Loucy (cell line): ENCODE measurements at regions not wholly inside any gene's neighbourhood (a gene's known extent, or its start where the extent isn't known, plus 50 kb on each side); places are given as distances from the start of the nearest gene placed in this dataset.

Experiments
- H2AFZ ChIP-seq: fragments of 200-600 bp; sonication (generic); 2 replicates; pipeline ENCODE4 v1.6.0; 2016; ENCODE audit warnings: antibody characterized with exemption, mild to moderate bottlenecking, low read length, moderate library complexity
- H3F3A ChIP-seq: fragments of 200-600 bp; 2 replicates; pipeline ENCODE4 v1.6.0; 2016; ENCODE audit warnings: antibody characterized with exemption, low read depth, mild to moderate bottlenecking
- H3K27me3 ChIP-seq: fragments of 200-600 bp; sonication (generic); 2 replicates; pipeline ENCODE4 v1.6.1; 2014; ENCODE audit warnings: low read length, mild to moderate bottlenecking; ENCODE audit not compliant: insufficient read depth, poor library complexity, severe bottlenecking
- H3K36me3 ChIP-seq: fragments of 200-600 bp; sonication (generic); 2 replicates; pipeline ENCODE4 v1.6.1; 2016; ENCODE audit warnings: low read length; ENCODE audit not compliant: insufficient read depth
- H3K4me1 ChIP-seq: fragments of 200-600 bp; sonication (generic); 2 replicates; pipeline ENCODE4 v1.5.1; 2014; ENCODE audit warnings: low read length, mild to moderate bottlenecking; ENCODE audit not compliant: insufficient read depth, poor library complexity, severe bottlenecking
- H3K4me2 ChIP-seq: fragments of 200-600 bp; sonication (generic); 2 replicates; pipeline ENCODE4 v1.6.0; 2014; ENCODE audit warnings: antibody characterized with exemption, low read length, low read depth, mild to moderate bottlenecking; ENCODE audit not compliant: poor library complexity, severe bottlenecking
- H3K4me3 ChIP-seq: fragments of 200-600 bp; sonication (generic); 2 replicates; pipeline ENCODE4 v1.5.1; 2014; ENCODE audit warnings: low read length, mild to moderate bottlenecking, mixed read lengths; ENCODE audit not compliant: poor library complexity, severe bottlenecking
- H3K79me2 ChIP-seq: fragments of 200-600 bp; sonication (generic); 2 replicates; pipeline ENCODE4 v1.6.1; 2014; ENCODE audit warnings: low read length; ENCODE audit not compliant: insufficient read depth
- H3K9ac ChIP-seq: fragments of 200-600 bp; sonication (generic); 2 replicates; pipeline ENCODE4 v1.6.0; 2014; ENCODE audit warnings: mild to moderate bottlenecking, low read depth, low read length, moderate library complexity; ENCODE audit not compliant: poor library complexity, severe bottlenecking
- H3K9me2 ChIP-seq: fragments of 200-600 bp; sonication (generic); replicated peaks from 2 replicates; pipeline ENCODE4 v1.6.1; 2016; ENCODE audit warnings: low read depth, low read length, mixed read lengths
- H3K9me3 ChIP-seq: fragments of 200-600 bp; sonication (generic); 2 replicates; pipeline ENCODE4 v1.6.1; 2014; ENCODE audit warnings: mild to moderate bottlenecking, antibody characterized with exemption, low read length, low read depth; ENCODE audit not compliant: insufficient read depth
- H4K20me1 ChIP-seq: fragments of 200-600 bp; sonication (generic); 2 replicates; pipeline ENCODE4 v1.6.0; 2014; ENCODE audit warnings: antibody characterized with exemption, low read length, mild to moderate bottlenecking; ENCODE audit not compliant: insufficient read depth, poor library complexity, severe bottlenecking
- EZH2phosphoT487 ChIP-seq: fragments of 200-600 bp; IDR thresholded peaks from 2 replicates; pipeline ENCODE4 v1.6.1; 2018; ENCODE audit warnings: antibody characterized with exemption, mild to moderate bottlenecking, moderate library complexity, borderline replicate concordance
- TF ChIP-seq, protein P1 (sequence below): fragments of 200-600 bp; sonication (generic); conservative IDR thresholded peaks from 2 replicates; pipeline ENCODE4 v1.5.1; 2014; ENCODE audit warnings: mild to moderate bottlenecking, antibody characterized with exemption, low read length

DNA sequence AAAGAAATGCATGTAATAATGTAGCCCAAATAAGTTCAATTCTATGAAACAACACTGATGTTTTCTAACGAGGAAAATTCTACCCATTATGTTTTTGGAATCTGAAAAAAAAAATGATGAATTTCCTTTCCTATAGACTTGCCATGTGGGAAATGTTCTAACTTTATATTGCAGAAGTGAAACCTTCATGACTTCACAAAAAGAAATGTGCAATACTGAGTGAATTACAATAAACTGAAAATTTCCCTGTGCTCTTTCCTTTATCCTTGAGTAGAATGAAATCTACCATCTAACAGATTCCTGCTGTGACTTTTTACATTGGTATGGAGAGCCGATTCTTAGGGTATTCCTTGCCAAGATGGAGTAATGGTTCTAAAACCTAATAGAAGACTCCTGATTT is 1622.5 kb downstream of the MAT2B start:
- TF ChIP-seq EZH2phosphoT487: no peak
- TF ChIP-seq, protein P1, sequence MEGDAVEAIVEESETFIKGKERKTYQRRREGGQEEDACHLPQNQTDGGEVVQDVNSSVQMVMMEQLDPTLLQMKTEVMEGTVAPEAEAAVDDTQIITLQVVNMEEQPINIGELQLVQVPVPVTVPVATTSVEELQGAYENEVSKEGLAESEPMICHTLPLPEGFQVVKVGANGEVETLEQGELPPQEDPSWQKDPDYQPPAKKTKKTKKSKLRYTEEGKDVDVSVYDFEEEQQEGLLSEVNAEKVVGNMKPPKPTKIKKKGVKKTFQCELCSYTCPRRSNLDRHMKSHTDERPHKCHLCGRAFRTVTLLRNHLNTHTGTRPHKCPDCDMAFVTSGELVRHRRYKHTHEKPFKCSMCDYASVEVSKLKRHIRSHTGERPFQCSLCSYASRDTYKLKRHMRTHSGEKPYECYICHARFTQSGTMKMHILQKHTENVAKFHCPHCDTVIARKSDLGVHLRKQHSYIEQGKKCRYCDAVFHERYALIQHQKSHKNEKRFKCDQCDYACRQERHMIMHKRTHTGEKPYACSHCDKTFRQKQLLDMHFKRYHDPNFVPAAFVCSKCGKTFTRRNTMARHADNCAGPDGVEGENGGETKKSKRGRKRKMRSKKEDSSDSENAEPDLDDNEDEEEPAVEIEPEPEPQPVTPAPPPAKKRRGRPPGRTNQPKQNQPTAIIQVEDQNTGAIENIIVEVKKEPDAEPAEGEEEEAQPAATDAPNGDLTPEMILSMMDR: no peak
- H3K4me2 ChIP-seq: no peak overlapping the region
- no peaks in the 10 kb centered on the region for H3K79me2 ChIP-seq

DNA sequence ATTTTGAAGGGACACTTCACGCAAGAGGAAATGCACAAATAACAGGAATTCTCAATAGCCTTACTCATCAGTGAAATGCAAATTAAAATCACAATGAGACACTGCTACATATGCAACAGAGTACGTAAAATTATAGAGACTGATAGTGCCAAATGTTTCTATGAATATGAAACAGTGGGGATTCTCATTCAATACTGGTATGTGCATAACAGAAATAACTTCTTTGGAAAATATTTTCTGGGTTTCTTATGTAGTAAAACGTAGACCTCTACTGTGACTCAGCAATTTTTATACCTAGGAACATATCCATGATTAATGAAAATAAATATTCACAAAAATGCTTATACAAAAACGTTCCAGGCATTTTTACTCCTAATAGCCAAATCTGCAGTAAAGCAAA is 1625.2 kb downstream of the MAT2B start:
- Histone ChIP-seq H3K9me3 (no peaks in the 10 kb centered on the region), H3K9me2 (no peaks in the 10 kb centered on the region), H3K4me3 (no peak overlapping the region), H3K36me3 (no peaks in the 10 kb centered on the region), H3K27me3 (no peaks in the 10 kb centered on the region), H2AFZ (no peak overlapping the region), H3K79me2 (no peaks in the 10 kb centered on the region), H4K20me1 (no peaks in the 10 kb centered on the region), H3F3A (no peaks in the 10 kb centered on the region), H3K4me1 (no peaks in the 10 kb centered on the region), H3K4me2 (no peak overlapping the region), H3K9ac (no peak overlapping the region)
- TF ChIP-seq, protein P1: no peak
- TF ChIP-seq EZH2phosphoT487: no peak

More for the DNA sequence above, 1622.5 kb downstream of the MAT2B start:
- Histone ChIP-seq H4K20me1 (no peaks in the 10 kb centered on the region), H3K4me3 (no peak overlapping the region), H3K4me1 (no peaks in the 10 kb centered on the region), H3K9me3 (no peaks in the 10 kb centered on the region), H3F3A (no peaks in the 10 kb centered on the region), H3K27me3 (no peaks in the 10 kb centered on the region), H3K9me2 (no peaks in the 10 kb centered on the region), H2AFZ (no peak overlapping the region), H3K36me3 (no peaks in the 10 kb centered on the region), H3K9ac (no peak overlapping the region)

DNA sequence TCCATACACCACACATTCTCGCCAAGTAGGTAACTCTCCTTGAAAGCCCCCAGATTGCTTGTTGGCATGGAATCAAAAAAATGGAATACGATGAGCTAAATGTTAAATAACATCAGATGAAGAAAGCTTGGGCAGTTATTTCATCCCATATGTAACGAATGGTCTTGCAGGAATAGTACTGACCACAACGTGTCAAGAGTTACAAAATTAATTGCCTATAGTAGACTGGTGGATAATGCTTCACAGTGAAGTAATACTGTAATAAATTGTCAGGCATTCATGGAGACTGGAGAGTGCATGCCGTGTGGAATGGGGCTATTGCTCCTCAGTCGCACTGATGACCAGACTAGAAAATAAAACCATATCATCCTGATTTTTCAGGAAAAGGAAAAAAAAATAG is 1628.7 kb downstream of the MAT2B start:
- H3F3A ChIP-seq: no peaks in the 10 kb centered on the region
- H3K9me2 ChIP-seq: no peaks in the 10 kb centered on the region
- TF ChIP-seq EZH2phosphoT487: no peak
- TF ChIP-seq, protein P1: no peak
- H3K4me1 ChIP-seq: no peaks in the 10 kb centered on the region
- no peak overlapping the region for H3K9ac ChIP-seq
- no peaks in the 10 kb centered on the region for H3K79me2 ChIP-seq
- no peak overlapping the region for H3K4me3 ChIP-seq
- H3K27me3 ChIP-seq: no peaks in the 10 kb centered on the region
- H2AFZ ChIP-seq: no peak overlapping the region
- H3K36me3 ChIP-seq: no peaks in the 10 kb centered on the region
- H3K9me3 ChIP-seq: no peaks in the 10 kb centered on the region
- no peaks in the 10 kb centered on the region for H4K20me1 ChIP-seq
- no peak overlapping the region for H3K4me2 ChIP-seq
